ENCODE measurements at regions not wholly inside any gene's neighbourhood (a gene's known extent, or its start where the extent isn't known, plus 50 kb on each side); places are given as distances from the start of the nearest gene placed in this dataset.

- Histone ChIP-seq H3K4me2 (ENCODE audit: unreplicated experiment) (no peak overlapping the region), H3K9me2 (ENCODE audit: insufficient read depth) (no peaks in the 10 kb centered on the region), H2AFZ (no peak overlapping the region), H3K27me3 (replicated peaks; ENCODE audit: insufficient read depth) (no peaks in the 10 kb centered on the region), H3K36me3 (ENCODE audit: low read depth) (no peaks in the 10 kb centered on the region), H3K79me2 (ENCODE audit: insufficient read depth) (no peaks in the 10 kb centered on the region), H3K27ac (no peak overlapping the region), H3K9me3 (ENCODE audit: low read depth) (no peaks in the 10 kb centered on the region), H4K20me1 (ENCODE audit: insufficient read depth) (no peaks in the 10 kb centered on the region), H3K4me3 (no peak overlapping the region), H3K4me1 (ENCODE audit: insufficient read depth) (no peaks in the 10 kb centered on the region), H3F3A (ENCODE audit: insufficient read depth) (no peaks in the 10 kb centered on the region), H3K9ac (no peak overlapping the region)
- WGBS, 2 experiments (ENCODE audit: low coverage in 1 of 2, low lambda C conversion rate in 2 of 2, missing lambda C conversion rate in 2 of 2) = 43 to 52% methylated on average over 4 of the region's 4 CpGs
- in situ Hi-C loops (cut with MboI) = no loop called here
- DNase-seq = no peak
- TF ChIP-seq EZH2phosphoT487 (IDR thresholded peaks at IDR 0.05; ENCODE audit: insufficient read depth, low read depth) (no peak), EZH2 (IDR thresholded peaks at IDR 0.05; ENCODE audit: insufficient read depth, poor library complexity, severe bottlenecking) (no peak)
Measured at GRCh38 chr12:61357496-61357895, 902.7 kb upstream of the USP15 start.

GRCh38 chr12:61362037-61362436, 898.2 kb upstream of the USP15 start:
- in situ Hi-C loops (cut with MboI) = no loop called here
- no peak for DNase-seq
- 30 to 39% methylated on average over 3 of the region's 3 CpGs for WGBS, 2 experiments (ENCODE audit: low coverage in 1 of 2, low lambda C conversion rate in 2 of 2, missing lambda C conversion rate in 2 of 2)

GRCh38 chr12:61365001-61365400, 895.2 kb upstream of the USP15 start:
- no peak overlapping the region for H3K4me2 ChIP-seq (ENCODE audit: unreplicated experiment)
- H3K9me3 ChIP-seq (ENCODE audit: low read depth) = no peaks in the 10 kb centered on the region
- no peaks in the 10 kb centered on the region for H3K27me3 ChIP-seq (replicated peaks; ENCODE audit: insufficient read depth)
- H3K9ac ChIP-seq = no peak overlapping the region
- H3K27ac ChIP-seq = no peak overlapping the region
- H3K9me2 ChIP-seq (ENCODE audit: insufficient read depth) = no peaks in the 10 kb centered on the region
- H2AFZ ChIP-seq = no peak overlapping the region
- WGBS, 2 experiments (ENCODE audit: low coverage in 1 of 2, low lambda C conversion rate in 2 of 2, missing lambda C conversion rate in 2 of 2) = 21 to 39% methylated on average over 1 of the region's 1 CpG
- no peak overlapping the region for H3K4me3 ChIP-seq
- H3K36me3 ChIP-seq (ENCODE audit: low read depth) = no peaks in the 10 kb centered on the region
- no peaks in the 10 kb centered on the region for H3F3A ChIP-seq (ENCODE audit: insufficient read depth)
- no peaks in the 10 kb centered on the region for H4K20me1 ChIP-seq (ENCODE audit: insufficient read depth)
- TF ChIP-seq EZH2phosphoT487 (IDR thresholded peaks at IDR 0.05; ENCODE audit: insufficient read depth, low read depth) = no peak
- no peak for TF ChIP-seq EZH2 (IDR thresholded peaks at IDR 0.05; ENCODE audit: insufficient read depth, poor library complexity, severe bottlenecking)
- in situ Hi-C loops (cut with MboI) = no loop called here
- DNase-seq = no peak
- no peaks in the 10 kb centered on the region for H3K79me2 ChIP-seq (ENCODE audit: insufficient read depth)
- H3K4me1 ChIP-seq (ENCODE audit: insufficient read depth) = no peaks in the 10 kb centered on the region

More at GRCh38 chr12:61362037-61362436, 898.2 kb upstream of the USP15 start:
- no peak overlapping the region for H3K4me2 ChIP-seq (ENCODE audit: unreplicated experiment)
- H3K9me3 ChIP-seq (ENCODE audit: low read depth) = no peaks in the 10 kb centered on the region
- H2AFZ ChIP-seq = no peak overlapping the region
- H3K9ac ChIP-seq = no peak overlapping the region
- no peaks in the 10 kb centered on the region for H4K20me1 ChIP-seq (ENCODE audit: insufficient read depth)
- no peaks in the 10 kb centered on the region for H3K36me3 ChIP-seq (ENCODE audit: low read depth)
- H3F3A ChIP-seq (ENCODE audit: insufficient read depth) = no peaks in the 10 kb centered on the region
- no peak overlapping the region for H3K4me3 ChIP-seq
- H3K9me2 ChIP-seq (ENCODE audit: insufficient read depth) = no peaks in the 10 kb centered on the region
- TF ChIP-seq EZH2 (IDR thresholded peaks at IDR 0.05; ENCODE audit: insufficient read depth, poor library complexity, severe bottlenecking) = no peak
- no peak for TF ChIP-seq EZH2phosphoT487 (IDR thresholded peaks at IDR 0.05; ENCODE audit: insufficient read depth, low read depth)
- no peak overlapping the region for H3K27ac ChIP-seq
- no peaks in the 10 kb centered on the region for H3K27me3 ChIP-seq (replicated peaks; ENCODE audit: insufficient read depth)
- no peaks in the 10 kb centered on the region for H3K79me2 ChIP-seq (ENCODE audit: insufficient read depth)
- no peaks in the 10 kb centered on the region for H3K4me1 ChIP-seq (ENCODE audit: insufficient read depth)

- 20 to 26% methylated on average over 1 of the region's 1 CpG for whole genome bisulfite sequencing, 2 experiments (ENCODE audit: low coverage in 1 of 2, low lambda C conversion rate in 2 of 2, missing lambda C conversion rate in 2 of 2)
Measured at GRCh38 chr12:61367281-61367785, 892.9 kb upstream of the USP15 start.

More at GRCh38 chr12:61367281-61367785, 892.9 kb upstream of the USP15 start:
- DNase-seq = peak; percentile 20
- in situ Hi-C loops (cut with MboI) = no loop called here
- H3K4me3 ChIP-seq = no peak overlapping the region
- no peak overlapping the region for H3K27ac ChIP-seq
- no peaks in the 10 kb centered on the region for H3K36me3 ChIP-seq (ENCODE audit: low read depth)
- no peak overlapping the region for H2AFZ ChIP-seq
- H4K20me1 ChIP-seq (ENCODE audit: insufficient read depth) = no peaks in the 10 kb centered on the region
- H3K27me3 ChIP-seq (replicated peaks; ENCODE audit: insufficient read depth) = no peaks in the 10 kb centered on the region
- no peak overlapping the region for H3K9ac ChIP-seq
- no peak overlapping the region for H3K4me2 ChIP-seq (ENCODE audit: unreplicated experiment)
- no peaks in the 10 kb centered on the region for H3K79me2 ChIP-seq (ENCODE audit: insufficient read depth)
- no peaks in the 10 kb centered on the region for H3K4me1 ChIP-seq (ENCODE audit: insufficient read depth)
- no peak for TF ChIP-seq EZH2phosphoT487 (IDR thresholded peaks at IDR 0.05; ENCODE audit: insufficient read depth, low read depth)
- no peak for TF ChIP-seq EZH2 (IDR thresholded peaks at IDR 0.05; ENCODE audit: insufficient read depth, poor library complexity, severe bottlenecking)
- H3K9me3 ChIP-seq (ENCODE audit: low read depth) = no peaks in the 10 kb centered on the region
- no peaks in the 10 kb centered on the region for H3K9me2 ChIP-seq (ENCODE audit: insufficient read depth)
- H3F3A ChIP-seq (ENCODE audit: insufficient read depth) = no peaks in the 10 kb centered on the region
